Amygdala (tissue), 56 donors: ENCODE measurements at regions not wholly inside any gene's neighbourhood (a gene's known extent, or its start where the extent isn't known, plus 50 kb on each side); places are given as distances from the start of the nearest gene placed in this dataset.
A peak's percentile ranks its signal among the peaks of the same experiment; 100 is the strongest.

Source experiments
- DNase-seq, 56 donors: peaks; one replicate each; lab custom pipeline; 2025; lab: John Stamatoyannopoulos, UW

DNA sequence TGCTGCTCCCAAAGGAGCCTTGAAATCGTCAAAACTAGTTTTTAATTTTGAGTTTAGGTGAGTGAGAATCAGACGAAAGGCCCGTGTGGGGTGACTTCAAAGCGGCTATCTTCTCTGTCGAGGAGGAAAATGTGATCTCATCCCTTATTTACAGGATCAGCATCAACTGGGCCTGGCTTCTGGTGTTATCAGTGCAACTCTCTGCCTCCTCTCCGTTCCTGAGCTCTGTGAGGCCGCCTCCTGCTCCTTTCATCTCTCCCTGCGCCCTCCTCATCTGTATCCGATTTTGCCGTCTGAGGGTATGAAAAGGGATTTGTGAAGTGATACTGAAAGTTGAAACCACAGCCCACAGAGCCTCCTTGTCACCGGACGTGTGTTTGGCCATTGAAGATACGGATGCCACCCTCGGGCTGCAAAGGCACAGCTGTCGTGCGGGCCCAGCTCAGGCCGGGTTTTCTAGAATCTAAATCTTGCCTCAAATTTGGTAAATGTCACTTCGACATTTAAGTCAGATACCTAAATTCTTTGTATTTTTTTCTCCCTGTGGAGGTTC, 408.7 kb upstream of the ADARB2 start:
- no peak for DNase-seq

DNA sequence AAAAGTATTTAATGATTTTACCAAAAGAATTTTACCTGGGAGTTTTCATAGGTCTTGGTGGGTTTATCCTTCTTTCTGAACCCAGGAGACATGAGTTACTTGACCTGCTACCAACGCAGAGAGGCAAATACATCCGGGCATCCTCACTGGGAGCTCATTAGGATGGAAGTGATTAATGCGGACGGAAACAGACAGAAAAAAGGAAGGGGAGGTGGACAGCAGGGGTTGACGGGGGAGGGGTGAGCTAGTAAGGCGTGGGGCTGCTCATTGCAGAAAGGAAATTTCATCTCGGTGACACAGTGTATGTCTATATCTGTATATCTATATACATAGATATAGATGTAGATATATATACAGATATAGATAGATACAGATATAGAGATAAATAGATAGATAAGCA, 408.2 kb upstream of the ADARB2 start:
- no peak for DNase-seq

DNA sequence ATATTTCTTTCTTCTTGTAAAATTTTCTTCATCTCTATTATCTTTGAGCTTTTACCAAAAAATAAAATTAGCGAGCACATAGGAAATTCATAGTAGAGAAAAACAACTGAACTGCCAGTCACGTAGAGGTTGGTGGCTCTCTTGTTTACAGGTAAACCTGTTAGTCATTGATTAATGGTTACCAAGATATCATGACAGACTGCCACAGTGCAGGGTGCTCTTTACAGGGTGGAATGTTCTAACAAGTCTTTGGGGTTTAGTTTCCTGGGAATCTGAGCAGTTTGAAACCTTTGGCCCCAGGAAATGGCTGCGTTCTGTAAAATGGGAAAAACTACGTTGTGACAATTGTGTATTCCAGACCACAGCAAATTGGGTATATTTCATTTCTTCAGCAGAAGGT, 407.3 kb upstream of the ADARB2 start:
- no peak for DNase-seq

DNA sequence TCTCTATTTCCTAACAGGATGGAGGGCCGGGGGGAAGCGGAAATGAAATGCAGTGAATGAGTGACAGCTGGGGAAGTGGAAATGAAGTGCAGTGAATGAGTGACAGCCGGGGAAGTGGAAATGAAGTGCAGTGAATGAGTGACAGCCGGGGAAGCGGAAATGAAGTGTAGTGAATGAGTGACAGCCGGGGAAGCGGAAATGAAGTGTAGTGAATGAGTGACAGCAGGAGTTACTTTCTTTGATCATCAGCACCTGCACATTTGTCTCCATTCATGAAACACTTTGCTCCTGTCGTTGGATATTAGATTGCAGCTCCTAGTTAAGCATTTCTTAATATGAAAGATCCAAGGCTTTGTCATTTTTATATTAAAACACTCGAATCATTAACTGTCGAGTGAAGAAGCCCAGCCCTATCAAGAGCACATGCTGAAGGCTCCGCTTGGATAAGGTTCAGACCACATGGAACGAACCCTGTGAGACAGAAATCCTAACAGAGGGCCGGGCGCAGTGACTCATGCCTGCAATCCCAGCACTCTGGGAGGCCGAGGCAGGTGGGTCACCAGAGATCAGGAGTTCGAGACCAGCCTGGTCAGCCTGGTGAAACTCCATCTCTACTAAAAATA, 406.0 kb upstream of the ADARB2 start:
- DNase-seq = no peak

DNA sequence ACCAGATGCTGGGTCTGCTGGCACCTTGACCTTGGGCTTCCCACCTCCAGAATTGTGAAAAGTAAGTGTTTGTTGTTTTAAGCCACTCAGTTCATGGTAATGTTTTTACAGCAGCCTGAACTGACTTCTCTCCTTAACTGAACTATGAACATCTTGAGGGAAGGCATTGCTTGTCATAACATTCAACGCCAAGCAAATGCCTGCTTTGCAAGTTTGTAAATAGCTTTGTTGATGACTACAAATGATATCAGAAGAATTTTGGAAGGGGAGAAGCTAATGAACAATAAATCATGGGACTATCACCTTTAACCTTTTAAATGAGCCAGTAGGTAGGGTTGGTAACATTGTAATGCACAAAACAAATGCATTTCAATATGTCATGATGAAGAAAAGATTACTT, 402.4 kb upstream of the ADARB2 start:
- DNase-seq = no peak

DNA sequence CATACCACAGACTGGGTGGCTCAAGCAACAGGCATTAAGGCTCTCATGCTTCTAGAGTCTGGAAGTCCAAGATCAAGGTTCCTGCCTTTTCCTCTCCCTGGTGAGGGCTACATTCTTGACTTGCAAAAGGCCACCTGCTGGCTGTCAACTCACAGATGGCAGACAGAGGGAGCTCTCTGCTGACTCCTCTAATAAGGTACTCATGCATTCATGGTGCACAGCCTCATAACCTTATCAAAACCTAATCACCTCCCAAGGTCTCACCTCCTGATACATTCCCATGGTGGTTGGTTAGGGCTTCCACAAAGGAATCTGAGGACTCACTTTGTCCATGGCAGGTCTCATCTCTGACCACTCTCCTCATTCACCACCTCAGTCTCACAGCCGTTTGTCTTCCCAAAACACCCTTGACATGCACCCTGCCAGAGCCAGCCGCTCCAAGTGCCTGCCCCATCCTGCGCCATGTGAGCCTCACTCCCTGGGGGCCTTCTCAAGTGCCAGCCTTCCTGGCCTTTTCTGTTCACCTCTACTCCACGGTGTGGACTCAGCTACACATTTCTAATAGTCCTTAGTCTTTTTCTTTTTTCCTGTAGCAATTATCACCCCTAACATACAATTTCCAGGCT, 400.3 kb upstream of the ADARB2 start:
- no peak for DNase-seq

DNA sequence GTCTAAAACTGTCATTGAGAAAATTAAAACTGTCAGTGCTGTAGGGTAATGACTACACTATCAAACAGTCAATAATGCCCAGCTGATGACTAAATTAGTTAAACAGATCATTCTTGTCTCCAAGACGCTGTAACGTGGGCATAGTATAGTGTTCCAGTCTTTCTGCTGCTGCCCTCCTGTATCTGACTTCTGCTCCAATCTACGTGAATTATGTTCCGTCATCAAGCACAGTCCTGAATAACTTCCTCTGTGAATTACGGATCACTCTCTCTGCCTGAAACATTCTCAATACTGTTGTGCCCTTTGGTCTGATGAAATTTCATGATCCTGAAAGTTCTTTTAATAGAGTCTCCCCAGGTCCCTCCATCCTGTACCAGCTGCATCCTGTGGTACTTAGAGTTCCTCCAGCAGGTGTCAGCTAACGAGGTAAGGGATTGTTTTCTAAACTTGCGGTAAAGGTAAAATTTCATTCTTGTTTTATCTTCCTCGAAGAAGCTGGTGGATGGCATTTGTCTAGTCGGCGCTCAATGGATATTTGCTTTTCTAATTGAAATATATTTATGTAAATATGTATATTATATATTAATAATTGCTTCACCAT, 393.5 kb upstream of the ADARB2 start:
- no peak for DNase-seq

DNA sequence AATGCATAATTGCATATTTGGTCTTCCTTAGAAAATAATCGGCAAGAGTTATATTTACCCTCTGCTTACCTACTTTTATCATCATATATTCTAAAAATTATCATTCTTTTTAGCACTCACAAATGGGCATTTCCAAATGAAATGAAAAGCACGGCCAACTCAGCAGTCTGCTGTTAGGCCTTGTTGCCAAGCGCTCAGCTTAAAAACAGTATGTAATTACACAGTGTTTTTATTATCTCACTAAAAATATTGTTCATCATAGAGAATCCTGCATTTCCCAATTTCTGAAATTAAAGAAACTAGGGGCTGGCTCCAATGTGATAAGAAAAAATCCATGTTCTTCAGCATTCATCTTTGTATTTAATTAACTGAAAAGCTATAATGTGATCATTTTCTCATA, 391.7 kb upstream of the ADARB2 start:
- DNase-seq = no peak

DNA sequence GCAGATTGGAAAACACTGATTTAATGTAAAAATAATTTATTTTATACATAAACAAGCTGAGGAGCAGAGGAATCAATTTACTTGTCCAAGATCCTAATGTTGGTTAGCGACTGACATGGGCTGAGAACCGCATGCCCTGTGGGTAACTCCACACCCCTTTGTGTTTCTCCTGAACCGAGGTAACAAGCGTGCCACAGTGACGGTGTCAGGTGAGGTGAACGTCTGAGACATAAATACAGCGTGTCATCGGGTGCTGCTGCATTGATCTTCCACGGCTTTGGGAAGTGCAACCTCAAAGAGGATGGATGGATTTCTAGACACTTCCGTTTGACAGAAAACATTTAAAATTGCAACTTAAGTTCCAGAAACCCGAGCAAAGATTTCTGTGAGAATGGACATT, 386.8 kb upstream of the ADARB2 start:
- no peak for DNase-seq

DNA sequence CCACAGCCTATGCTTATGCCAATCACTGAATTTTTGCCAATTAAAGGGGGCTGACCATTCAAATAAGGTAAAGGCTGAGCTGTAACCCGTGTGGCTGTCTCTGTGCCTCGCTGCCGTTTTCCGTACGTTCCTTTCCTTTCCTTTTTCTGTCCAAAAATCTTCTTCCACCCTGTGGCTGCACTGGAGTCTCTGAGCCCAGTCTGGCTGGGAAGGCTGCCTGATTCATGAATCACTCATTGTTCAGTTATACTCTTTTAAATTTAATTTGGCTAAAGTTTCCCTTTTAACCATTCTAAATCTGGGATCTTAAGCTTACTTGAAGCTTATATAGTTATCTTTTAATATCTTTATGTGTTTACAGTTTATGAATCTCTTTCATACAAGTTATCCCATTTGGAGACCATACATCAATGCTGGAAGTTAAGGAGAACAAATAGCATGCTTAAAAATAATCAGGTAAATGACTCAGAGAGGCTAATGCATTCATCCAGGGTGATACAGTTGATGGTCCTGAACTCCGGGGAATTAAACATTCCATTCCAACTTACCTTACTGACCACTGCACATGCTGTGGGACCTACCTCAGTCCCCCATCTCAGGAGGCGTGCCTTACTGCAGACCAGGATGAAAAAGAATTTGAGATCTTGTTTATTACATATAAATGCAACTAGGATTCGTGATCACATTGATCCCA, 385.3 kb upstream of the ADARB2 start:
- DNase-seq = peak in 3 of 56 donors; percentile 12 to 30 (median 21)

DNA sequence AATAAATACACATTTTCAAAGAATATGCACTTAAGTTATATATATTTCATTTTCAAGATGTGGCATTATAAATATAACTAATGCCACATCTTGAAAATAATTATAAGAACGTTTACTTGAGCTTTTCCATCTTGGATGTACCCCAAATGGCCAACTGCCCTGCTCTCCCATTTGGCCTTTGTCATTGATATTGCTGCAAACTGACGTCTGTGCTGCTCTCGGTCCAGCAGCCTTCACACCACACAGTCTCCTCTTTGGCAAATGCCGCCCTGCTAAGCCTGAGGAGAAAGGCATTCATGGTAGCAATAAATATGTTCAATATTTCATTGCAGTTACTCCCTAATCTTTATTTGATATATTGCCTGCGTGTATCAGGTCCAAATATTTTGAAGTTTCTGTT, 384.6 kb upstream of the ADARB2 start:
- DNase-seq = peak in 9 of 56 donors; percentile 3 to 42 (median 6)

DNA sequence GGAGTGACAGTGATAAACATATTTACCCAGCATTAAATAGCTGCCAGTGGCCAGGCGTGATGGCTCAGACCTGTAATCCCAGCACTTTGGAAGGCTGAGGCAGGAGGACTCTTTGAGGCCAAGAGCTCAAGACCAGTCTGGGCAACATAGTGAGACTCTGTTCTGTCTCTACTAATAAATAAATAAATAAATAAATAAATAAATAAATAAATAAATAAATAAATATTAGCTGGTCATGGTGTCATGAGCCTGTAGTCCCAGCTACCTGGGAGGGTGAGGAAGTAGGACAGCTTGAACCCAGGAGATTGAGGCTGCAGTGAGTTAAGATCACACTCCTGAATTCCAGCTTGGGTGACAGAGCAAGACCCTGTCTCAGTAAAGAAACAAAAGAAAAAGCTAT, 384.0 kb upstream of the ADARB2 start:
- DNase-seq = no peak

DNA sequence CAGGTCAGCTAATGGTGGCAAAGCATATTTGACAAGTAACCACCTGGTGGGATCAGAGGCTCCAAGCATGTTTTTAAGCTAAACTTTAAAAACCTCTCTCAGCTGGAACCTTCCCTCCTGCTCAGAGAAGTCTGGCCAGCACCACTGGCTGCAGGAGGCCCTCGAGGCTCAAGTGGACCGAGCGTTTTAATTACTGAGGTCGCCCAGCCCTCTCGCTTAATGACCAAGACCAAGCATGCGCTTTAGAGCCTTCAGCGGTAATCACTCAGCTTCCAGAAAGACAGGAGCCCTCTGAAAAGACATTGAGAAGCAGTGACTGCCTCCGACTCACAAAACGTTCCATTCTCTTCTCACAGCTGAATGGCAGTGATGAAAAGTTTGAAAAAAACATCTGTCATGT, 383.4 kb upstream of the ADARB2 start:
- DNase-seq = peak in 1 of 56 donors; percentile 11

DNA sequence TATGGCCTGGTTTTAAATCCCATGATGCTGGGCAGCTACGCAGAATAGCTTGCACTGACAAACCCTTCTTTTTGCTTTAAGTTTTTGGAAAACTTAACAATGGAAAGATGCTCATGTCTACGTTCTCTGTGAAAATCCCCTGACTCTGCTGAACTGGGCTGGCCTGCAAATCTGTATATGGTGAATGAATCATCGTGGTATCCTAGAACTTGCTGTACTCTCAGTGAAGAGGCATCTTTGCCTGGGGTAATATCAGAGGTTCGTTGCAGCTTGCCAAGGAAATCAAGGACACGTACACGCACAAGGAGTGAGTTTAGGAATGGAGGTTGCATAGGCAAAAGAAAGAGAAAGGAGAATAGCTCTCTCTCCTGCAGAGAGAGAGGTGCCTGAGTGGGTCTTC, 382.0 kb upstream of the ADARB2 start:
- DNase-seq = no peak

DNA sequence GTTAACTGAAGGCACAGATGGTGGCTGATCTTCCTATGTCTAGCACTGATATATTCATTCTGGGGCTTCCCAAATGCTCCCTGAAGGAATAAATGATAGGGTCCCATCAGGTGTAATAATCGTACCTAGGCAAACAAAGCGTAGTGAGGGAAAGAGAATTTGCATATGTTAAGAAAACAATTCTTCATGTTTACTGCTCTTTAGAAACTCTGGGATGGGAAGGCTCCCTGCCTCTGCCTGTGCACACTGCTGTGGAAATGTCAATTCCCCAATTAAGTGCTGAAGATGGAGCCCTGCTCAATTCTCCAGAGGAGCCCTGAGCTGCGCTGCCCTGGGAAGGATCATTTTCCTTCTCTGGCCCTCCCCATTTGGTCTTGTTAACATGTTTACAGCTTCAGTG, 380.9 kb upstream of the ADARB2 start:
- no peak for DNase-seq

DNA sequence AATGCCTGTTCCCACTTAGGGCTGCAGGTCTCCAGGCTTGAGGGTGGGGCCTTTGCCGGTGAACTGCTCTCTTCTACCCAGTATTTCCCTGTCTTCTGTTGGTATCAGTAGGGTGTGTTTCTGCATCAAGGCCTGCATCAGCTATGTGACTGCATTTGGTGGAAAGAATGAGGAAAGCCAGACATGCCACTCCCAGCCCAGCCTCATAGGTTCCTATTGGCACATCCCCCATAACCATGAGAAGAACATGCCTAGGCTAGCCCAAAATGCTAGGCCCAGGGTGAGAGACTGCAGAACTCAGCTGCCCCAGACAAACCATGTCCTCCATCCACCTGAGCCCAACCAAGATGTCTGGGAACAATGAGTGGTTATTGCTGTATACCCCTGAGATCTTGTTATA, 380.3 kb upstream of the ADARB2 start:
- DNase-seq = no peak

DNA sequence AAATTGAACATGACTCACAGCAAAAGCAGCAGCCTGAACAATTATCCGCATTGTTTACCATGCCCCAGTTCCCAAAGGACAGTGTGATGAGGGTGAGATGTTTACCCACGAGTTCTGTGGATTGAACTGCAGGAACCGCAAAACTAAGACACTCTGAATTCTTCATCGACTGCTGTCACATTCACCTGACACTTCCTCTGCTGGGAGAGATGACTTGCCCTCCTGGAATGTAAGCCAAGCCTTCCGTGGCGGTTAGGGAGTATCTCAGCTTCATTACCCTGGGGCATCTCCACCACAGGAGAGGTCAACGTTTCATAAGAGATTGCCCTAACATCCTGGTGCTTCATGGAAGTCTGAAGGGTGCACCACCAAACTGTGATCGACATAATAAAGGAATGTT, 374.6 kb upstream of the ADARB2 start:
- DNase-seq = no peak

DNA sequence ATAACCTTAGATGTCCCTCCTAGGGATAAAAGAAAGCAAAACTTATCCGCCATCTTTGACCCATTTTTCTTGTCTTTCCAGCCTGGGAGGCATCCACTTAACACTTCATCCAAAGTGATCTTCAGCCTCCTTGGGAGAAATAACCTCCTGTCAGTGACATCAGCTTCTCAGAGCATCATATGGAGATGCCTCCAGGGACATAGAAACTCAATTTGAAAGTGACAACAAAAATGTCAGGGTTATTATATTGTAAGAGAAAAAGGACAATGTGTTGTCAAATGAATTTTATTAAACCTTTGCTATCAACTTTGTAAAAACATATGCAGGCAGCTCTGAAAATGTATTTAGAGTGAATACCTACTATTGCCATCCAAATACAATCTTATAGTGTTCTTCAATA, 371.2 kb upstream of the ADARB2 start:
- DNase-seq = no peak

DNA sequence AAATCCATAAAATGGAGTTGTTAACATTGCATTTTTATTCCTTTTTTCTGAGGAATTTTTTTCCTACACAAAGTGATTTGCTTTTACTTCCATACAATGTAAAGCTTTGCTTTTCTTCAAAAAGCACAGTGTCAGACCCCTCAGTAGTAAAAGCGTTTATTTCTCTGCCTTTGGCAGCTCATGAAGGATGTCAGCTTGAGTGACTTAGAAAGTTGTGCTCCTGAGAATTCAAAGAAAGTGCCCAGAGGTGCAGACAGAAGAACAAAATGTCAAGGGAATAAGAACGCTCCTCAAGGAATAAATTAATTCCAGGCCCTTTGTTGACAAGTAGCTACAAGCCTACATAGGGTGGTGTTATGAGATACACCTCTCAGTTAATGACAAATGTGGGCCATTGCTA, 369.3 kb upstream of the ADARB2 start:
- DNase-seq = no peak

DNA sequence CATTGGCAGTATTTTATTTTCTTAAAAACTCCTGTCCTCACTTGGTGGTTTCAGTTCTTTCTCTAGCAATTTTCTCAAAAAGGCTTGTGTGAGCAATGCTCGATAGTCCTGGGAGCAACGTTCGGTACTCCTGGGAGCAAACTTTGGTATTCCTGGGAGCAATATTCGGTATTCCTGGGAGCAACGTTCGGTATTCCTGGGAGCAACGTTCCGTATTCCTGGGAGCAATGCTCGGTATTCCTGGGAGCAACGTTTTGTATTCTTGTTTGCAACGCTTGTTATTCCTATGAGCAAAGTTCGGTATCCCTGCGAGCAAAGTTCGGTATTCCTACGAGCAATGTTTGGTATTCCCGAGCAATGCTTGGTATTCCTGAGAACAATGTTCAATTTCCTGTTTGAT, 362.0 kb upstream of the ADARB2 start:
- no peak for DNase-seq

DNA sequence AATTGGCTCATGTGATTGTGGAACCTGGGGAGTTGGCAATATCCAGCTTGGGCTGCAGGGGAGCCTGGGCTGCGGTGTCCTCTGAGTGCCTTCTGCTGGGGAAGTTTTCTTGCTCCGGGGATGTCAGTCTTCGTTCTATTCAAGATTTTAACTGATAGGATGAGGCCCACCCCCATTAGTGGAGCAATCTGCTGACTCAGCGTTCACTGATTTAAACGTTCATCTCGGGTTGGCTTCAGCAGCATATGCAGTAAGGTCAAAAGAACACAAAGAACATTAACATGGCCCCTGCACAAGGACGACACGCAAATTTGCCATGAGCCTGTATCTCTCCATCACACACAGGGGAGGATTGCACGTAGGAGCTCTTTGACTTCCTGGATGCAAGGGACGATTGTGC, 360.6 kb upstream of the ADARB2 start:
- DNase-seq = no peak

DNA sequence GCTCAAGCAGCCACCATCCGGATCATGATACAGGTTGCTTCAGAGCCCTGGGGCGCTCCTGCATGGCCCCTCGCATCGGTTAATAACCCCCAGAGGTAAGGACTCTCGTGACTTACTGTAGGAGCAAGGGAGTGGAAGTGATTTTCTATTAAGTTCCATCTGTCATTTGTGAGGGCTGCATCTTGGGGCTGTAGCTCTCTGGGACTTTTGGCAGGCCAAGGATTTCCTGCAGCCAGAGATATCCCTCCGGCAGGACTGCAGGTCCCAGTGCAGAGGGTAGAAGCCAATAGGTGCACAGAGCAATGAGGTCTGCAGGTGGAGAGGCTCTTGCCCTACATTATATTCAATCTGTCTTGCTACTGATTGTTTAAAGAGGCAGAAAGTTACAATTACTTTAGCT, 356.8 kb upstream of the ADARB2 start:
- no peak for DNase-seq
